NCI-H510A treated with DMSO at 0.1 percent for 48 hours (cell line): ENCODE measurements at regions not wholly inside any gene's neighbourhood (a gene's known extent, or its start where the extent isn't known, plus 50 kb on each side); places are given as distances from the start of the nearest gene placed in this dataset.
"Not testable (repeated sequence)": the region's sequence is repeated elsewhere in the genome, so short reads cannot be mapped to it uniquely, and the experiment has no call there.

Source experiments
- DNase-seq: peaks from one replicate; lab custom pipeline; 2025; lab: John Stamatoyannopoulos, UW

DNA sequence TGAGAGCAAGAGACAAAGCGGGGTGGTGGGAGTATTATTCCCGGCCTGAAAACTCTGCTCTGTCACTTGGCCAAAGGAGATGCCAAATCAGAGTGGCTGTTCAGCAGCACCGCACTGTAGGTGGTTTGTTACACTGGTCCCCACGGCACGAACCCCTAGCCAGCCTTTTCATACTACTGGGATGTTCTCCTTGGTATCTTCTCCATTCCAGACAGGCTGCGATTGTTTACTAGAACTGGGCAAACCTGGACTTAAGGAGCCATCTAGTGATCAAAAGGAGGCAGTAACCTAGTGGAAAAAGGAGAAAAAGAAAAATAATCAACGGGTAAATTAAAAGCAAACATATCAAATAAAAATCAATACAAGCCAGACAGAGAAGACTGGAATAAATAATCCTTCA lies 58.9 kb upstream of the TMTC2 start:
- peak; percentile 37 for DNase-seq

- DNase-seq = not testable (repeated sequence)
These were observed 52.0 kb upstream of the TMTC2 start for GRCh38 chr12:82634495-82635258.

GRCh38 chr12:82635263-82635662 lies 51.4 kb upstream of the TMTC2 start:
- no peak for DNase-seq
